ENCODE measurements at regions not wholly inside any gene's neighbourhood (a gene's known extent, or its start where the extent isn't known, plus 50 kb on each side); places are given as distances from the start of the nearest gene placed in this dataset.

- 47% methylated on average over 4 of the region's 4 CpGs for WGBS
- DNase-seq (ENCODE audit: extremely low spot score): no peak
- no peak overlapping the region for H3K27ac ChIP-seq (replicated peaks in 1 of 4)
- H3K36me3 ChIP-seq: no peaks in the 10 kb centered on the region
- H3K9me3 ChIP-seq: no peaks in the 10 kb centered on the region
- TF ChIP-seq CTCF (IDR thresholded peaks at IDR 0.05): no peak
- no peak for TF ChIP-seq POLR2A (IDR thresholded peaks at IDR 0.05; ENCODE audit: low read depth)
- H3K4me1 ChIP-seq: no peaks in the 10 kb centered on the region
- H3K4me3 ChIP-seq: no peak overlapping the region
- no peaks in the 10 kb centered on the region for H3K27me3 ChIP-seq
- intact Hi-C loops (cut with DNase I): loop anchor here (5.0 kb wide), 1 partner anchor 206 kb away; no protein-coding TSS in a partner anchor
Observed at GRCh38 chrX:103158317-103158621, 56.6 kb upstream of the BEX4 start.

- TF ChIP-seq EP300 (IDR thresholded peaks at IDR 0.05): no peak
- TF ChIP-seq CTCF (IDR thresholded peaks at IDR 0.05): peak; percentile 46 to 59 (median 52)
- 50% methylated on average over 2 of the region's 2 CpGs for WGBS
- Histone ChIP-seq H3K27ac (replicated peaks in 1 of 4) (no peak overlapping the region), H3K4me1 (peaks cover 0 to under 1% (median 0%) of the 10 kb centered on the region in 4 donors), H3K36me3 (no peaks in the 10 kb centered on the region), H3K9me3 (no peaks in the 10 kb centered on the region), H3K27me3 (no peaks in the 10 kb centered on the region), H3K4me3 (no peak overlapping the region)
- no peak for DNase-seq (ENCODE audit: extremely low spot score)
- intact Hi-C loops (cut with DNase I): loop anchor here (5.0 kb wide), 1 partner anchor 205 kb away; no protein-coding TSS in a partner anchor
Observed at GRCh38 chrX:103157496-103158316, 57.2 kb upstream of the BEX4 start.

GRCh38 chrX:103155201-103155600 is 59.7 kb upstream of the BEX4 start:
- Histone ChIP-seq H3K27ac (replicated peaks in 1 of 4) (no peak overlapping the region), H3K9me3 (no peaks in the 10 kb centered on the region), H3K36me3 (no peaks in the 10 kb centered on the region), H3K4me3 (no peak overlapping the region), H3K27me3 (no peaks in the 10 kb centered on the region), H3K4me1 (peaks cover 0 to 10% (median 2%) of the 10 kb centered on the region in 4 donors)
- WGBS: 81% methylated on average over 1 of the region's 1 CpG
- DNase-seq (ENCODE audit: extremely low spot score): no peak
- intact Hi-C loops (cut with DNase I): loop anchor here (5.0 kb wide), 1 partner anchor 203 kb away; no protein-coding TSS in a partner anchor
- TF ChIP-seq POLR2A (IDR thresholded peaks at IDR 0.05; ENCODE audit: low read depth): no peak
- TF ChIP-seq CTCF (IDR thresholded peaks at IDR 0.05): no peak
- no peak for TF ChIP-seq POLR2AphosphoS5 (IDR thresholded peaks at IDR 0.05)
- no peak for TF ChIP-seq EP300 (IDR thresholded peaks at IDR 0.05)

- TF ChIP-seq CTCF (IDR thresholded peaks at IDR 0.05) (no peak), POLR2AphosphoS5 (IDR thresholded peaks at IDR 0.05) (no peak), POLR2A (IDR thresholded peaks at IDR 0.05; ENCODE audit: low read depth) (no peak), EP300 (IDR thresholded peaks at IDR 0.05) (no peak)
- WGBS: 66% methylated on average over 2 of the region's 2 CpGs
- Histone ChIP-seq H3K4me1 (peaks cover 0 to 10% (median 2%) of the 10 kb centered on the region in 4 donors), H3K27me3 (no peaks in the 10 kb centered on the region), H3K36me3 (no peaks in the 10 kb centered on the region), H3K9me3 (no peaks in the 10 kb centered on the region), H3K27ac (replicated peaks in 1 of 4) (no peak overlapping the region), H3K4me3 (no peak overlapping the region)
- intact Hi-C loops (cut with DNase I): no loop called here
- DNase-seq (ENCODE audit: extremely low spot score): no peak
Observed at GRCh38 chrX:103153661-103154060, 60.7 kb upstream of the NXF3 start.

GRCh38 chrX:103151799-103152198 is 58.9 kb upstream of the NXF3 start:
- no peak overlapping the region for H3K4me3 ChIP-seq
- intact Hi-C loops (cut with DNase I): no loop called here
- DNase-seq (ENCODE audit: extremely low spot score): no peak
- 41% methylated on average over 3 of the region's 3 CpGs for WGBS
- no peaks in the 10 kb centered on the region for H3K36me3 ChIP-seq
- TF ChIP-seq POLR2A (IDR thresholded peaks at IDR 0.05; ENCODE audit: low read depth) (no peak), POLR2AphosphoS5 (IDR thresholded peaks at IDR 0.05) (no peak), CTCF (IDR thresholded peaks at IDR 0.05) (no peak), EP300 (IDR thresholded peaks at IDR 0.05) (no peak)
- no peaks in the 10 kb centered on the region for H3K9me3 ChIP-seq
- H3K4me1 ChIP-seq: peaks cover 0 to 10% (median 2%) of the 10 kb centered on the region in 4 donors
- no peaks in the 10 kb centered on the region for H3K27me3 ChIP-seq
- H3K27ac ChIP-seq (replicated peaks in 1 of 4): no peak overlapping the region

All from esophagus muscularis mucosa (tissue), 4 donors.